OCI-LY1 (cell line): ENCODE measurements at regions not wholly inside any gene's neighbourhood (a gene's known extent, or its start where the extent isn't known, plus 50 kb on each side); places are given as distances from the start of the nearest gene placed in this dataset.

Source experiments
- H2AFZ ChIP-seq: fragments of 200-600 bp; sonication (generic), shearing (Covaris generic); 2 replicates; pipeline ENCODE4 v1.6.0; 2014; ENCODE audit warnings: antibody characterized with exemption, mild to moderate bottlenecking, low read length
- H3F3A ChIP-seq: fragments of 200-600 bp; sonication (generic), shearing (Covaris generic); 2 replicates; pipeline ENCODE4 v1.6.0; 2014; ENCODE audit warnings: mild to moderate bottlenecking, antibody characterized with exemption, low read length, moderate library complexity; ENCODE audit not compliant: insufficient read depth
- H3K27ac ChIP-seq: fragments of 200-600 bp; sonication (generic); 2 replicates; pipeline ENCODE4 v1.5.1; 2014; ENCODE audit warnings: low read length, mixed run types, mild to moderate bottlenecking, low read depth; ENCODE audit not compliant: poor library complexity, severe bottlenecking
- H3K27me3 ChIP-seq: fragments of 200-600 bp; sonication (generic); 2 replicates; pipeline ENCODE4 v1.6.0; 2014; ENCODE audit warnings: antibody characterized with exemption, mild to moderate bottlenecking, low read length, moderate library complexity; ENCODE audit not compliant: insufficient read depth
- H3K36me3 ChIP-seq: fragments of 200-600 bp; sonication (generic); 2 replicates; pipeline ENCODE4 v1.6.1; 2014; ENCODE audit warnings: mild to moderate bottlenecking, antibody characterized with exemption, low read length, moderate library complexity, mixed read lengths; ENCODE audit not compliant: insufficient read depth
- H3K4me1 ChIP-seq: fragments of 200-600 bp; sonication (generic); 2 replicates; pipeline ENCODE4 v1.5.1; 2014; ENCODE audit warnings: mild to moderate bottlenecking, low read length, moderate library complexity; ENCODE audit not compliant: insufficient read depth, severe bottlenecking
- H3K4me2 ChIP-seq: fragments of 200-600 bp; sonication (generic), shearing (Covaris generic); 2 replicates; pipeline ENCODE4 v1.6.1; 2014; ENCODE audit warnings: low read length
- H3K4me3 ChIP-seq: fragments of 200-600 bp; sonication (generic); 2 replicates; pipeline ENCODE4 v1.5.1; 2014; ENCODE audit warnings: low read length, low read depth, mild to moderate bottlenecking, mixed read lengths; ENCODE audit not compliant: poor library complexity, severe bottlenecking
- H3K79me2 ChIP-seq: fragments of 200-600 bp; shearing (Covaris generic); 2 replicates; pipeline ENCODE4 v1.6.1; 2016; ENCODE audit warnings: mixed run types, low read length, mixed read lengths; ENCODE audit not compliant: insufficient read depth
- H3K9ac ChIP-seq: fragments of 200-600 bp; sonication (generic), shearing (Covaris generic); 2 replicates; pipeline ENCODE4 v1.6.1; 2014; ENCODE audit warnings: mild to moderate bottlenecking, low read length, mixed read lengths
- H3K9me2 ChIP-seq: fragments of 200-600 bp; sonication (generic), shearing (Covaris generic); 2 replicates; pipeline ENCODE4 v1.6.1; 2014; ENCODE audit warnings: low read depth, mild to moderate bottlenecking, low read length, mixed read lengths
- H3K9me3 ChIP-seq: fragments of 200-600 bp; shearing (Covaris generic); 2 replicates; pipeline ENCODE4 v1.6.1; 2014; ENCODE audit warnings: low read length, mixed read lengths
- H4K20me1 ChIP-seq: fragments of 200-600 bp; sonication (generic), shearing (Covaris generic); 2 replicates; pipeline ENCODE4 v1.6.0; 2016; ENCODE audit warnings: mild to moderate bottlenecking, low read length; ENCODE audit not compliant: insufficient read depth
- EZH2 ChIP-seq: fragments of 200-600 bp; sonication (generic), shearing (Covaris generic); IDR thresholded peaks from 2 replicates; pipeline ENCODE4 v1.8.0; 2017; ENCODE audit warnings: borderline replicate concordance, mixed run types, mild to moderate bottlenecking, antibody characterized with exemption, low read length, moderate library complexity, mixed read lengths
- TF ChIP-seq, protein P1 (sequence below): fragments of 200-600 bp; sonication (generic), shearing (Covaris generic); IDR thresholded peaks from 2 replicates; pipeline ENCODE4 v1.5.1; 2017; ENCODE audit warnings: mild to moderate bottlenecking, antibody characterized with exemption, low read length, moderate library complexity, mixed read lengths

DNA sequence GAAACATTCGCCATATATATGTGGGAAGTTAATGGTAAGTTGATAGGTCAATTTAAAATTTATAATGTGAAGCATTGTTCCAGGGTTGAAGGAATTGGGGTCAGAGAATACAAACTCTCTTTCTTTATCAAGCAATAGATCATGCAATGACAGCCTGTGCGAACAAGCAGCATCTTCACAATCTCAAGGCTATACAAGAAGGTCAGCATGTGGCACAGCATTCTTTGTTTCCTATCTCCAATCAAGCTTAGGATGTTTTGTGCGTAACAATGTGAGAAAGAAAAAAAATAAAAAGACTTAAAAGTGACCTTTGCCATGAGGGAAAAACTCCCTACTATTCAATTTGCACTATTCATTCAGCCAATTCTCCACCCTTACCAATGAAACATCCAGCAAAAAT is 288.1 kb upstream of the NECTIN3 start:
- H4K20me1 ChIP-seq, result no peaks in the 10 kb centered on the region
- H3K27me3 ChIP-seq, result no peaks in the 10 kb centered on the region
- no peak overlapping the region for H3K4me2 ChIP-seq
- H3K27ac ChIP-seq, result no peak overlapping the region
- H3K9ac ChIP-seq, result no peak overlapping the region
- no peaks in the 10 kb centered on the region for H3K36me3 ChIP-seq
- no peaks in the 10 kb centered on the region for H3K9me2 ChIP-seq
- no peaks in the 10 kb centered on the region for H3K4me1 ChIP-seq
- no peak overlapping the region for H2AFZ ChIP-seq
- H3K9me3 ChIP-seq, result no peaks in the 10 kb centered on the region
- H3F3A ChIP-seq, result no peaks in the 10 kb centered on the region
- TF ChIP-seq, protein P1, sequence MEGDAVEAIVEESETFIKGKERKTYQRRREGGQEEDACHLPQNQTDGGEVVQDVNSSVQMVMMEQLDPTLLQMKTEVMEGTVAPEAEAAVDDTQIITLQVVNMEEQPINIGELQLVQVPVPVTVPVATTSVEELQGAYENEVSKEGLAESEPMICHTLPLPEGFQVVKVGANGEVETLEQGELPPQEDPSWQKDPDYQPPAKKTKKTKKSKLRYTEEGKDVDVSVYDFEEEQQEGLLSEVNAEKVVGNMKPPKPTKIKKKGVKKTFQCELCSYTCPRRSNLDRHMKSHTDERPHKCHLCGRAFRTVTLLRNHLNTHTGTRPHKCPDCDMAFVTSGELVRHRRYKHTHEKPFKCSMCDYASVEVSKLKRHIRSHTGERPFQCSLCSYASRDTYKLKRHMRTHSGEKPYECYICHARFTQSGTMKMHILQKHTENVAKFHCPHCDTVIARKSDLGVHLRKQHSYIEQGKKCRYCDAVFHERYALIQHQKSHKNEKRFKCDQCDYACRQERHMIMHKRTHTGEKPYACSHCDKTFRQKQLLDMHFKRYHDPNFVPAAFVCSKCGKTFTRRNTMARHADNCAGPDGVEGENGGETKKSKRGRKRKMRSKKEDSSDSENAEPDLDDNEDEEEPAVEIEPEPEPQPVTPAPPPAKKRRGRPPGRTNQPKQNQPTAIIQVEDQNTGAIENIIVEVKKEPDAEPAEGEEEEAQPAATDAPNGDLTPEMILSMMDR, result no peak
- no peak for TF ChIP-seq EZH2
- no peaks in the 10 kb centered on the region for H3K79me2 ChIP-seq
- H3K4me3 ChIP-seq, result no peak overlapping the region

DNA sequence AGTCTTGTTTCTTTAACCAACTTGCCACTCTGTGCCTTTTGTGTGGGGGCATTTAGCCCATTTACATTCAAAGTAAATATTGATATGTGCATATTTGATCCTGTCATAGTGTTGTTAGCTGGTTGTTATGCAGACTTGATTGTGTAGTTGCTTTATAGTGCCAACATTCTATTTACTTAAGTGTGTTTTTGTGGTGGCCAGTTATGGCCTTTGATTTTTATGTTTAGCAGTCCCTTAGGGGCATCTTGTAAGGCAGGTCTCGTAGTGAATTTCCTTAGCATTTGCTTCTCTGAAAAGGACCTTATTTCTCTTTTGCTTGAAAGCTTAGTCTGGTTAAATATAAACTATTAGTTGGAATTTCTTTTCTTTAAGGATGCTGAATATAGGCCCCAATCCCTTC is 282.8 kb upstream of the NECTIN3 start:
- Histone ChIP-seq H3K27me3 (no peaks in the 10 kb centered on the region), H3K9ac (no peak overlapping the region), H3F3A (no peaks in the 10 kb centered on the region), H4K20me1 (no peaks in the 10 kb centered on the region), H3K4me2 (no peak overlapping the region), H2AFZ (no peak overlapping the region), H3K36me3 (no peaks in the 10 kb centered on the region), H3K9me2 (no peaks in the 10 kb centered on the region), H3K4me3 (no peak overlapping the region), H3K9me3 (no peaks in the 10 kb centered on the region), H3K27ac (no peak overlapping the region), H3K79me2 (no peaks in the 10 kb centered on the region), H3K4me1 (no peaks in the 10 kb centered on the region)
- TF ChIP-seq EZH2, result no peak
- TF ChIP-seq, protein P1, result no peak

DNA sequence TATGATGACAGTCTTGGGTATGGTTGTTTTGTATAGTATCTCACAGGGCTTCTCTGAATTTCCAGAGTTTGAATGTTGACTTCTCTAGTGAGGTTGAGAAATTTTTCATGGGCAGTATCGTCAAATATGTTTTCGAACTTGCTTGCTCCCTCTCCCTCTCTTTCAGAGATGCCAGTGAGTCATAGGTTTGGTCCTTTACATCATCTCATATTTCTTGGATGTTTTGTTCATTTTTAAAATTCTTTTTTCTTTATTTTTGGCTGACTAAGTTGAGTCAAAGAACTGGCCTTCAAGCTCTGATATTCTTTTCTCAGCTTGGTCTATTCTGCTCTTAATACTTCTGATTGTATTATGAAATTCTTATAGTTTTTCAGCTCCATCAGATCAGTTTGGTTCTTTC is 282.3 kb upstream of the NECTIN3 start:
- no peak overlapping the region for H3K27ac ChIP-seq
- H3K36me3 ChIP-seq, result no peaks in the 10 kb centered on the region
- TF ChIP-seq EZH2, result no peak
- H3K9me2 ChIP-seq, result no peaks in the 10 kb centered on the region
- no peaks in the 10 kb centered on the region for H4K20me1 ChIP-seq
- H3F3A ChIP-seq, result no peaks in the 10 kb centered on the region
- H3K4me3 ChIP-seq, result no peak overlapping the region
- H3K4me2 ChIP-seq, result no peak overlapping the region
- H3K79me2 ChIP-seq, result no peaks in the 10 kb centered on the region
- H2AFZ ChIP-seq, result no peak overlapping the region
- H3K9me3 ChIP-seq, result no peaks in the 10 kb centered on the region
- H3K27me3 ChIP-seq, result no peaks in the 10 kb centered on the region
- no peak overlapping the region for H3K9ac ChIP-seq
- H3K4me1 ChIP-seq, result no peaks in the 10 kb centered on the region

DNA sequence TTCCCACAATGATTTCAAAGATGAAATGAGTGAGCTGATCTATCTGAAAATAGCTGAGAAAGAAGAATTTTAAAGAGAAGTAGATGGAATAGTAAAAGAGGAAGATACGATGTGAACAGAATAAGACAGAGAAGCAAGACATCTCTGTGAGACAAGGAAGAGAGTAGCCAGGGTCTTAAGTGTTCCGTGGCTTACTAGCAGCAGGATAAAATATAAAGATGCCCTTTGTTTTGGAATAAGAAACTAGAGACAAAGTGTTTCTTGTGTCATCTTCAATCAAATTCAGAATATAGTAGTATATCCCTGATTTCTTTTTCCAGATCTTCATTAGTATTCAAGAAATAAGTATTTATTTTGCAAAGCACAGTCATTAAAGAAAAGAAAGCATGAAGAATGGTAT is 281.0 kb upstream of the NECTIN3 start:
- Histone ChIP-seq H3K27me3 (no peaks in the 10 kb centered on the region), H3K27ac (no peak overlapping the region), H2AFZ (no peak overlapping the region), H3K4me2 (no peak overlapping the region), H3K79me2 (no peaks in the 10 kb centered on the region), H3K4me1 (no peaks in the 10 kb centered on the region), H3F3A (no peaks in the 10 kb centered on the region), H3K9me3 (no peaks in the 10 kb centered on the region), H3K36me3 (no peaks in the 10 kb centered on the region), H3K9me2 (no peaks in the 10 kb centered on the region), H4K20me1 (no peaks in the 10 kb centered on the region), H3K4me3 (no peak overlapping the region), H3K9ac (no peak overlapping the region)
- TF ChIP-seq, protein P1, result no peak
- no peak for TF ChIP-seq EZH2
